Erythroblast (primary cell): ENCODE measurements at regions not wholly inside any gene's neighbourhood (a gene's known extent, or its start where the extent isn't known, plus 50 kb on each side); places are given as distances from the start of the nearest gene placed in this dataset.

Experiments
- GATA1 ChIP-seq: IDR thresholded peaks from 2 replicates; pipeline ENCODE4 v1.6.1; 2011; ENCODE audit warnings: low read depth, mild to moderate bottlenecking, control low read depth, low read length, moderate library complexity
- POLR2A ChIP-seq: IDR thresholded peaks from 2 replicates; pipeline ENCODE4 v1.6.1; 2011; ENCODE audit warnings: mild to moderate bottlenecking, low read length

DNA sequence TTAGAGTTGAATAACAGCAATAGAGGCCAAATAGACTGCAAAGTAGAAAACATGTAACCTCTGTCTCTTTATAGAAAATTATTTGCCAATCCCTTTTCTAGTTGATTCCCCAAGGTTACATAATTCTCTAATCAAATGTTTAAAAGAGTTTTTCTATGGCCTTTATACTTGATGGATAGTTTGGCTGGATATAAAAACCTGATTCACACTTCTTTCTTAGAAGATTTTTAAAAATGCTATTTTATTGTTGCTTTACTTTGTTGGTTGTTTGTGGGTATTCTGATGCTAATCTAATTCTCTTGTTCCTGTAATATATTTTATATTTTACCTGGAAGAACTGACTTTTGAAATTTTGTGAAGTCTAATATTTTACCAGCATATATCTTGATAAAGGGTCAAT lies 331.1 kb upstream of the MTPN start:
- TF ChIP-seq POLR2A (no peak), GATA1 (no peak)
